GM19372 (cell line): ENCODE measurements at regions not wholly inside any gene's neighbourhood (a gene's known extent, or its start where the extent isn't known, plus 50 kb on each side); places are given as distances from the start of the nearest gene placed in this dataset.

Experiments
- ATAC-seq: cut with Tn5 transposase; IDR thresholded peaks from one replicate; pipeline ENCODE4 v1.9.1; 2021; ENCODE audit warnings: mild to moderate bottlenecking, low read depth, moderate library complexity; ENCODE audit not compliant: unreplicated experiment

- no peak for ATAC-seq
Measured at GRCh38 chr2:241924069-241924908, 54.8 kb downstream of the RTP5 start.

GRCh38 chr2:241924909-241925250 is 55.4 kb downstream of the RTP5 start:
- no peak for ATAC-seq

DNA sequence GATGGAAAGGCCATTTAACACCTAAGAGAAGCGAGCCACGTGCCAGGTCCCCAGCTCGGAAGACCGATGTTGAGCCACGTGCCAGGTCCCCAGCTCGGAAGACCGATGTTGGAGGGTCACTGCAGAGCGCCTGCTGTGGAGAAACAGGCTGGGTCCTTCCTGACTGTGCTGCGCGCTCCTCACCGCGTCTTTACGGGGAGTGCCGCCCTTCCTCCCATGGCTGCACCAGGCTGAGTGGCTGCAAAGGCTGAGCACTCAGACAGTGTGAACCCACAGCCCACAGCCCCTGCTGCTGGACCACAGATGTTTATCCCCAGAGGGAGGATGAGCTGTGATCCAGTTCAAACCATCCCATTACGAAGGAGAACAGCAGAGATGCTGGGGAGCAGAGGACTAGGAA is 55.7 kb downstream of the RTP5 start:
- ATAC-seq: no peak

GRCh38 chr2:241925821-241926441 is 56.4 kb downstream of the RTP5 start:
- ATAC-seq: no peak

DNA sequence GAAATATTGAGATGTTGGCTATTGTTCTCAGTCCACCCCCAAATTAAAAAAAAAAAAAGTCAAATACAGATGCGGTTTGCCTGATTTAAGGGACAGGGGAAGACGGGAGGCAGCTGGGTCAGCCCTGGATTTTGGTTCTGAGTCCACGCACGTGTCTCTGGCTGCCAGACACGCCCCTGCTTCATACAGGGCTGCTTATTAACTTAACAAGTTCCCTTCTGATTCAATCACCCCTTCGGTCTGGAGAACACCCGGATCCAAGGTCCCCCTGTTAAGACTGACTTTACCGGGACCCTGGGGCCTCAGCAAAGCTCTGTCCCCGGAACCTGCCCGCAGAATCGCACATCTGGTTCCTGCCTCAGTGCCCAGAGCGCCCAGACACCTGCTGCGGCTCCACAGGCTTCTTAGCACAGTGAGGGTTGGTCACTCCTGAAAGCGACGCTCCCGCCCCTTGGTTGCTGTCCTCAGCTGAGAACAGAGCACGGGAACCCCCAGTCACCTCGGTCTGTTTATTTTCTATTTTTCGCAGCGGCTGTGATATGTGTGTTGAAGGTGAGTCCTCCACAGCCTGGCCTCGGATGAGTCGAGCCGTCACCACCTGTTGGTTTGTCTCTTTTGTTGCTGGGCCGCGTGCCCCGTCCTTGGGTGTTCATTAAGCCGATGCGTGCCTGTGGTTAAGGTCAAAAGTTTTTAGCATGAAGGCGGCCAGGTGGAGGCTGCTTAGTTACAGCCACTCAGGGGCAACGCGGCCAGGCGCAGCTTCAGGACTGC is 57.2 kb downstream of the RTP5 start:
- ATAC-seq: no peak

DNA sequence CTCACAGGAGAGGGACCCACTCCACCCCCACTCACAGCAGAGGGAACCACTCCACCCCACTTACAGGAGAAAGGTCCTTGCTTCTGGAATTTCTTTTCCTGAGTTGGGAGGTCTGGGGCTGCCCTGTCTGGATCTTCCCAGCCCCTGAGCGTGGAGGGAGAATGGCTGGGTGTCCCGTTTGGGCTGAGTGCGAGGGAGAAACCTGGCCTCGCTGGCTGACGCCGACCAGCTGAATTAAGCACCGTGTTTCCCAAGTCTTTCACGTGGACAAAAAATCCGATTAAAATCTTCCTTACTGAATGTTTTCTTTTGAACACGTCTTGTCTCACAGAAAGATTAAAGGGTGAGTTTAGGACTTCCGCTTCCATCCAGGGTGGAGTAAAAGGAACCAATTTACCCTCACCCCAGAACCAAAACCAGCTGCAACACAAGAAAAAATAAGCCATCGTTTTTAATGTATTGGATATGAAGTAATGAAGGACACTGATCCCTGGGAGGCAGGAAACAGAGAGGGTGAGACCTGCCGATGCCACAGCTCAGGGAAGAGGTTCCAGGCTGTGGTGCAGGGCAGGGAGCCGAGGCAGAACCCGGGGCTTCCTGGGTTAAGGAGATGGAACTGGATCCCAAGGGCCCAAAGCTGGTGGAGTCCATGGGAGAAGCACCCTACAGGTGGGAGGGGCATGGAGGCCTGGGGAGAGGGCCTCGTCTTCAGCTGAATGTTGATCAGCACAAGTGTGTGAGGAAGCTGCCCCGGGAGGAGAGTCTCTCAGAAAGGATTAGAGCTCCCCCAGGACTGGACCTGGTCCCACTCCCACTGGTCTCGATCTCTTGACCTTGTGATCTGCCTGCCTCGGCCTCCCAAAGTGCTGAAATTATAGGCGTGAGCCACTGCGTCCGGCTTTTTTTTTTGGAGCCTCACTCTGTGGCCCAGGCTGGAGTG is 60.3 kb downstream of the RTP5 start:
- no peak for ATAC-seq

DNA sequence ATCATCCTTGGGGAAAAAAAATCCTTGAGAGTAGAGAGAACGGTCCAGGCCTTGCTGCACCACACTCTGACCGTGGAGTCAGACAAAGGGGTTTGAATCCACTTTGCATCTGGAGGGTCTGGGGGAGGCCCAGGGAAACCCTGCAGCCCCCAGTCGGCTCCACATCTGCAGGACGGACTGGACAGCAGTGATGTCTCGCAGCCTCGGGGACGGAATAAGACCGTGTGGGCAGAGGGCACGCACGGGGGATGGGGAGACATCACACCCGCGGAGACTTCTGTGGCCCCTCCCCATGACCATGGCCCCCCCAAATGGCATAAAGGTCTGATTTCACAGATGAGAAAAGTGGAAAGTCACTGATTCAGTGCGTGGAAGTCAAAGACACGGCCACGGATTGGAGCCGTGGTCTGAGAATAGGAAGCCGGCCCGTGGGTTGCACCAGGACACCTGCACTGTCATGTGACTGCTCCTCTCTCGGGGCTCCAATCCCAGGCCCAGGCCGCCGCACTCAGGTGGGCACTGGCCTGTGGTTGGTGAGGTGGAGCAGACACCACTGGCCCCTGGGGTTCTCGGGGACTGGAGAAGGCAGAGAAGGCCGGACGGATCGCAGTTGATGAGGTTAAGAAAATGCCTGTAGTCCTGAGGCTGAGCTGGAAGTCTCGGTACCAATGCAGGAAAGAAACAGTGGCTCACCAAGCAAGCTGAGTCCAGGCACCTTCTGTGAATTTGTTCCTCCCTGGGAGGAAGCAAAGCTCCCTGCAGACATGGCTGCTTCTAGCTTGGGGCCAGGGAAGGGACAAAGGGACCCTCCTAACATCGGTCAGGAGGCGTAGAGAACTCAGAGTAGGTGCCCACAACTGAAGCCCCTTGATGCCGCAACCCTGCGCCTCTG is 61.8 kb downstream of the RTP5 start:
- ATAC-seq: no peak

DNA sequence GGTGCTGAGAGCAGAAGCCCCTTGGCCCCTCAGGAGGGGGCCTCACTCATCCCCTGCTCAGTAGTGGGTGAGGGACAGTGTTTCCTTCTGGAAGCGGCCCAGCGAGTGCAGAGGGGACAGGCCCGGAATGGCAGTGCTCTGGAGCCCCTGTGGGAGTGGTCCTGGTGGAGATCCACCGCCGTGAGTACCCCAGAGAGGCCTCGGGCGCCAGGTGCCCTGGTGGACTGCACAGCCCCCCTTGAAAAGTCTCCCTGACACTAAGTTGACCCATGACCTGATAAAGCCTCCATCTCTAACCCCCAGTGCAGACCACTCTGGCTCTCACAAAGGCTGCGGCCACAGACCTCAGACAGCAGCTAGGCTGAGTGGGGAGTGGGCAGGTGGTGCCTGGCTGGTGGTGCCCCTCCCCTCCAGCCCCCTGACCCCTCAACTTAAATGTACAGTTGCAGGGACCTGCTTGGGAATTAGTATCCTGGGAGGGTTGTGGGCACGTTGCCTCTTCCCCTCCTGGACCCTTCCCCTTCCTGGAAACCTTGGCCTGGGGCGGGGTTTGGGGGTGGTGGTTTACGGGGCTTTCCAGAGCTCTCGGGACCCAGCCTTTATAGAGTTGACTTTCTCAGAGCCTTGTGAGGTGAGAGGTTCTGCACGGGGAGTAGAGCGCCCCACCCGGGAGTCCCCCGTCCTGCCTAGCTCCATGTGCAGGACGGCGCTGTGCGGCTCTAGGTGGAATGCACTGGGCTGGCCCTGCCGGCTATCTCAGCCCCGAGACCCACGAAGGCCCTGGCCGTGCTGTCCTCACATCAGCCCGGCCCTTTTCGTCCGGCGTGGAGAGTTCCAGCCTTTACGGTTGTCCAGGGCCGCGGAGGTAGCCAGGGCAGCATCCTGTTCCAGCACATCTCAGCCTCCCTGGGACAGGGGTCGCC is 62.7 kb downstream of the RTP5 start:
- ATAC-seq: no peak

DNA sequence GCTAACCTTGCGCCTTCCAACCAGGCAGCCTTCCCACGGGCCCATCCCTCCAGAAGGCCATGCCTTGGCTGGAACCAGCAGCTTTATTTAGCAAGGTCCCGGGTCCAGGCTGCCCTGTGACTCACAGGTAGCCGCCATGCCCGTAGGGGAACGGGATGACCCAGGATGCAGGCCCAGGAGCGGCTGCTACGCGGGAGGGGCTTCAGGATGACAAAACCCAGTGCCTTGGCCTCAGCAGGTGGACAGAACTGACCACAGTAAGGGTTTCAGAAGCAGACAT is 63.3 kb downstream of the RTP5 start:
- no peak for ATAC-seq

DNA sequence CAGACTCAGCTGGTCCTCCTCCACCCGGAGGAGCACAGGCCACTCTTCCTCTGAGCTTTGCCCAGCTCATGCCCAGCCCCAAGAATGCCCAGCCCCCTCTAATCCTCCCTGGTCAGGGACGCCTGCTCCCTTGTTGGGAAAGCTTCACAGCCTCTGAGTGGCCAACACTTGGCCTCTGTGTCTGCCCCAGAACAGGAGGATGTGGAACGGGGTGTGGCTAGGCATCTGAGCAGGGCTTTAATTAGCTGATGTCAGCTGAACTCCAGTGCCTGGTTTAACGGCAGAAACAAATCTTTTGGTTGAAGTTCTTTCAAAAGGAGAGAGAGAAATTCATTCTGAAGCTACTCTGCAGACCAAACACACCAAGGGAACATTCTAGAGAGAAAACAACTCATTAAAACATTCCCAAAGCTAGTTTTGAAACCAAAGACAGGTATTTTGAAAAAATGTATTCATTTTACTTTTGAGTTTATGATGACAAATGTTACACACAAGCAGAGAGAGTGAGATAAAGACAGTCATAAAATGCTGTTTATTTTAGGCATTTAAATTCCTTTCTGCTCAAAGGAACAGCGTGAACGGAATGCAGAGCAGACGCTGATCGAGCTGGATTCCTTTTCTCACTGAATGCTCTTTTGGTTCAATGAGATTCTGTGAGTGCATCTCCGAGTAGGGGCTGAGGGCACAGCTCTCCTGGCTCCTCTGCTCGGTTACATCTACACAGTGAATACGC is 63.8 kb downstream of the RTP5 start:
- ATAC-seq: no peak

DNA sequence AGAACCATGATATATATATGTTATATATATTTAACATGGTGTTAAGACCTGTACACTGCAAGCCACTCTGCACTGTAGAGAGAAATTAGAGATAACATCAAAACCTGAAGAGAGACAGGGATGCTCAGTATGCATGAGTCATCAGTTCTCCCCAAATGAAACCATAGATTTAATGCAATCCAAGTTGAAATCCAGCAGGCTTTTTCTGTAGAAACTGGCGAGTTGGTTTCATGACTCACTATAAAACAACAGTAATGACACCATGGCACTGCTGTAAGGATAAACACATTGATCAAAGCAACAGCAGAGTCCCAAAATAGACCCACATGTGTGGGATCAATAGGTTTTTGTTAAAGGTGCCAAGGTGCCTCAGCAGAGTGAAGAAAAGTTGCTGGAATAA is 65.8 kb downstream of the RTP5 start:
- ATAC-seq: no peak

DNA sequence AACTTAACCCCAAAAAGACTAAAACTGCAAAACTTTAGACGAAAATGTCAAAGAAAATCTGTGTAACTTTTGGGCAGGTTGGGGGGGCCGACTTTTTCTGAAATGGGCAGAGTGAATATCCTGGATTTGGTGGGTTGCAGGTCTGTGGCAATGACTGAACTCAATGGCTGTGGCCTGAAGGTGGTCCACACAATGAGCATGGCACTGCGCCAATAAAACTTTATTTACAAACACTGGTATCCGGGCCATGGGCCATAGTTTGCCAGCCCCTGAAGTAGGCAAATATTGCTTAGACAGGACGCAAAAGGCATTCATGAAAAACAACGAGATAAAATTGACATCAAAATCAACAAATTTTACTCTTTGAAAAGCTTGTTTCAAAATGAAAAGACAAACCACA is 66.2 kb downstream of the RTP5 start:
- ATAC-seq: no peak

DNA sequence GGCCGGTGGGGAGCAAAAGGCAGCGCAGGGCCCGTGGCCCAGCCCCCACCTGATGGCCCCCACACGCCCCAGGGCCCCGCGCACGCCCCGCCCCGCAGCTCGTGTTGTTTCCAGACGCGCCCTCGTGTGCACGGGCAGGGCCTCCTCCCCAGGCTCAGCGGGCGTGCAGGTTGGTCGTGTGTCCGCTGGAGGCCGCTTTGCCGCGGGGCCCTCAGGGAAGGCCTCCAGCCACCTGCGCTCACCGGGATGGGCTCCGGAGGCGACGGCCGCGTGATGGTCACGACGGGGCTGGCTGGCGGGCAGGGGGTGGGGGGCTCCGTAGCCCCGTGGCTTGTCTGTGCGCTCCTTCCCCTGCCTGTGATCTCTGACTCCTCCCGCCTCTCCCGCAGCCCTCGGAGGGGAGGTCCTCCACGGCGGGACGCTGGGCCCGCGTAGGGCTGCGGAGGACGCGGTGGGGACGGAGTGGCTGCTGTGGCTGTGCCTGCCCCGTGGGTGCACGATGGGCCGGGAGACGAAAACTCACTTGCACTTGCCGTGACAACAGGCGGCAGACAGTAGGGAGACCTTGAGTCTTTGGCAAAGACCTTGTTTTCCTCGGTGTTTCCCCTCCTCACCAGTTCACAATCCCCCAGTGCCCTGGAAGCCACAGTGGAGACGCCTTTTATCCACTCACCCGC is 67.1 kb downstream of the RTP5 start:
- no peak for ATAC-seq

GRCh38 chr2:241937297-241937696 is 67.8 kb downstream of the RTP5 start:
- ATAC-seq: no peak

GRCh38 chr2:241939541-241939940 is 70.0 kb downstream of the RTP5 start:
- ATAC-seq: no peak

DNA sequence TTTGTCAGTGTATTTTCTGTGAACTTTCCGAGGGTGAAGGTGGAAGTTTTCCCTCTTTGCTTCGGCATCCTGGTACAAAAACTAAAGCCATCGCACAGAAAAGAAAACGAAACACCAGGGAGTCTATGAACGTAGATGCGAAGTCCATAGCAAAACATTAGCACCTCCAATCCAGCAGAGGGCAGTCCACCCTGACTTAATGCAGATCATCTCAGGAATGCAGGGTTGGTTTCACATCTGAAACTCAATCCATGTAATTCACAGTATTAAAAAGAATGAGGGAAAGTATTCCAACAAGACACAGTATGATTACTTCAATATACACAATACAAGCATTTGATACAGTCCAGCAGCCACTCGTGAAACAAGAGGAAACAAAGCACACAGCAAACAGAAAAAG is 70.8 kb downstream of the RTP5 start:
- ATAC-seq: no peak

DNA sequence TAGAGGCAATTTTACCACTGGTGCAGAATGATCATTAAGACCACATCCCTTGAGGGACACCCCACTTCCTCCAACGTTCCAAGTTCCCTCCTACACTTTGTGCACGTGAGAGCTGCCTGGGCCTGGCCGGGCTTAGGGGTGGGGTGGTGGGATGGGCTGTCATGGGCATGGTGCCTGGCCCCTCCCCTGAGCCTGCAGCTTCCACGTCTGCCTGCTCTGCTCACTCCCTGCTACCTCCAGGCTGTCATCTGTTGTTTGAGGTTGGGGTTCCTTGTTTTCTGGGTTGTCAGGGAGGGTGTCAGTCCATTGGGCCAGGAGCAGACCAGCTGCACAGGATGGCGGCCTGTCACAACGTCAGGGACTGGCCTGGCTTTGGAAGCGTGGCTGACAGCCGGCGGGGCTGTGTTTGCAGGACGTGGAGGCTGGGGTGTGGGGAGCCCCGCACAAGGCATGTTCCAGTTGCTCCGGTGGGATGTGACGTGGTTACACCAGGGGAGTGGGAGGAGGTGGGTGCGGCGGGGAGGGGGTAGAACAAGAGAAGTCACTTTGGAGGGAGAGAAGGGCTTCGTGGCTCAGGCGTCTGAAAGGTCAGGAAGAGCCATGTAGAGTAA is 72.3 kb downstream of the RTP5 start:
- no peak for ATAC-seq
